Stimulated activated CD4-positive, alpha-beta T cell treated with anti-CD3 and anti-CD28 coated beads, Interleukin-15, amount 100 ng/mL, for 24 hours (primary cell): ENCODE measurements at regions not wholly inside any gene's neighbourhood (a gene's known extent, or its start where the extent isn't known, plus 50 kb on each side); places are given as distances from the start of the nearest gene placed in this dataset.

Experiments
- DNase-seq: peaks from one replicate; pipeline ENCODE4 v3.0.0-alpha.2; 2020

DNA sequence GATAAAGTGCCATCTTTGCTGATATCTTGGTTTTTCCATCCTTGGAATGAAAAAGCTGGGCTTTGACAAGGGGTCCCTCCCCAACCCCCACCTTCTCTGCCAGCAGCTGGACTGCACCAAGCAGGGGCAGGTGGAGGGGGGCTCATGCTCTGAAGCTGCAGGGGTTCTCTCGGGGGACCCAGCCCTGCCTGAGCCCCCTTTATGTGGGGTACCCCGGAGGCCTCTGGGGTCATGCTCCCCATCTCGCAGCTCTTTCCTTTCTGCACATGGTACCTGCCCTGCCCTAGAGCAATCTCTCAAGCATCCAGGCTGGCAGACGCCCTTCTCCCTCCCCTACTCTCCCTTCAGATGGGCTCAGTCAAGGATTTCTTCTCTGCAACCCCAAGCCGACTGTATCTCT is 146.7 kb upstream of the PTPN1 start:
- DNase-seq, result no peak

- DNase-seq, result no peak
Observed at GRCh38 chr20:50364542-50364941, 145.6 kb upstream of the PTPN1 start.

DNA sequence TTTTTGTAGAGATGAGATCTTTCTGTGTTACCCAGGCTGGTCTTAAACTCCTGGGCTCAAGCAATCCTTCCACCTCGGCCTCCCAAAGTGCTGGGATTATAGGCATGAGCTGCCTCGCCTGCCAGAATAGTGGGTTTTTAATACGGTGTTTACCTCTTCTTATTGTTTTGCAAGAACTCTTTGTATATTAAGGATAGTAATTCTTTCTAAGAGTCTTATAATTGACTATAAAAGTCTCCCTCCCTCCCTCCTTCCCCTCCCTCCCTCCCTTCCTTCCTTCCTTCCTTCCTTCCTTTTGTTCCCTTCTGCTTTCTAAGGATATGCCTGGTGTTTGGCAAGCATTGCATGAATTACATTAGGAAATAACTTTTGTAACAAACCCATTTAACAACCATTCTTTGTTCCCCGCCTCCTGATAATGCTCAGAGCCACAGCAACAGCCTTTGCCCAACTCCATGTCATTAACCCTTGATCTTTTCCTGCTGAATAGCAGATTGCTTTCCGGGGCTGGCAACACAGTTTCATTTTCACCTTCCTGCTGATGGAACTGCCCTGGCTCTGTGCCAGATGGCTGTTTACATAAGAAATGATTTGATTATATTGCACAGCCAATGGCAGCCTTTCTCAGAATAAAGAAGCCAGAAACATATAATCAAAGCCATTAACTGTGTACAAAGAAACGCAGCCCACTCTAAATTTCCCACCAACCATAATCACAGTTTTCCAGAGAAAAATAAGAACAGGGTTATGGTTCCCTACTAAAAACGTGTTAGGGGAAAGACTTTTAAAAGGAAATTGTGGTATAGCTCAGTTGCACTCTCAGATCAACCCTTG is 143.7 kb upstream of the PTPN1 start:
- peak; percentile 40 for DNase-seq

DNA sequence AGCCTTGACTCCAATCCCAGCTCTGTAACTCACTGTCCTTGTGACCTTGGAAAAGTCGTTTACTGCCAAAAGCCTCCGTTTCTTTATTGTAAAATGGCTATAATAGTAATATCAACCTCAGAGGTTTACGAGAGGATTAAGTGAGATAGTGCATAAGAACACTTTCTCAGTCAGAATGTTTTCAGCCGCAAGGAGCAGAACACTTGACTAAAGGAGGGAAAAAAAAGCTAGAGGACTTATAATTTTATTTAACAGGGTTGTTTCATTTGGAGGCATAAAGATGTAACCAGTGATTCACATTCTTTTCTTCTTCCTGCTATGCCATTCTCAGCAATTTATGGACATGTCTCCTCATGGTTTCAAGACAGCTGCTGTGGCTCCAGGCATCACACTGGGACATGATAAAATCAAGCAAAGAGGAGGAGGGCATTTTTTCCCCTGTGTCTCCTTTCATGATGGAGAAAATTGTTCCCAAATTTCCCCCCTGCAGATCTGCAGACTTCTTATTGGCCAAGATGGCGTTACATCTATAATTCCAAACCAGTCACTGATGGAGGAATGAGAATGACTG is 143.0 kb upstream of the PTPN1 start:
- DNase-seq, result no peak

GRCh38 chr20:50367739-50368375 is 142.3 kb upstream of the PTPN1 start:
- DNase-seq, result no peak

- DNase-seq, result no peak
Observed at GRCh38 chr20:50368386-50368785, 141.8 kb upstream of the PTPN1 start.

DNA sequence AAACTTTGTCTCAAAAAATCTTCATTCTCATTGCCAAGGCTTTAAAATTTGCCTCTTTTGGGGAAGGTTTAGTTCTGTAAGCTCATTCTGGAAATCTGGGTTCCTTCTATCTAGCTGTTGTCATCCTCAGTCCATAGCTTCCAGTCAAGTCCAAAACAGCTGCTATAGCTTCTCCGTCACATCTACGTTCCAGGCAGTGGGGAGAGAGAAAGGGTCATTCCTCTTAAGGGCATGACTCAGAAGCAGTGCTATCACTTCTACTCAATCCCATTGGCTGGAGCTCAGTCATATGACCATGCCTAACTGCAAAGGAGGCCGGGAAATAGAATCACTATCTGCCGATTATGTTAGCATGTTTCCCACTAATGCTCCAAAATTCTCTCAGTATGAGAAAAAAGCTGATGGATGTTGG is 141.4 kb upstream of the PTPN1 start:
- DNase-seq, result no peak

GRCh38 chr20:50369225-50370035 is 140.8 kb upstream of the PTPN1 start:
- DNase-seq, result no peak

GRCh38 chr20:50370036-50370566 is 140.1 kb upstream of the PTPN1 start:
- DNase-seq, result no peak

- DNase-seq, result no peak
Observed at GRCh38 chr20:50371878-50372769, 138.1 kb upstream of the PTPN1 start.

DNA sequence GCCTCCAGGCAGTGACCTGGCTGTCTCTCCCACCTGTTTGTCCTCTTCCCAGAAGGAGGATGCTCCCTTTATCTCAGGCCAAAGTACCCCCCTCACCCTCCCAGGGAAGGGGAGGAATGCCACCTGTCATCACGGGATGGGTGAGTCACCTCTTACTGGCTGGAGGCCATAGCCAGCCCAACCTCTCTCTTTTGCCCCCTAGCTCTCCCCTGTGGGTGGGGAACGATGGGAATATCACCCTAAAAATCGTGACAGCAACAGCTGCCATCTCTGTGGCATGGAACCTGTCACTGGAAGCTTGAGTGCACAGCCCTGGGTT is 137.5 kb upstream of the PTPN1 start:
- DNase-seq, result no peak

GRCh38 chr20:50373674-50374286 is 136.4 kb upstream of the PTPN1 start:
- DNase-seq, result no peak

GRCh38 chr20:50374541-50375078 is 135.6 kb upstream of the PTPN1 start:
- no peak for DNase-seq

- no peak for DNase-seq
Observed at GRCh38 chr20:50376179-50376887, 133.8 kb upstream of the PTPN1 start.

- DNase-seq, result no peak
Observed at GRCh38 chr20:50376888-50377459, 133.2 kb upstream of the PTPN1 start.

DNA sequence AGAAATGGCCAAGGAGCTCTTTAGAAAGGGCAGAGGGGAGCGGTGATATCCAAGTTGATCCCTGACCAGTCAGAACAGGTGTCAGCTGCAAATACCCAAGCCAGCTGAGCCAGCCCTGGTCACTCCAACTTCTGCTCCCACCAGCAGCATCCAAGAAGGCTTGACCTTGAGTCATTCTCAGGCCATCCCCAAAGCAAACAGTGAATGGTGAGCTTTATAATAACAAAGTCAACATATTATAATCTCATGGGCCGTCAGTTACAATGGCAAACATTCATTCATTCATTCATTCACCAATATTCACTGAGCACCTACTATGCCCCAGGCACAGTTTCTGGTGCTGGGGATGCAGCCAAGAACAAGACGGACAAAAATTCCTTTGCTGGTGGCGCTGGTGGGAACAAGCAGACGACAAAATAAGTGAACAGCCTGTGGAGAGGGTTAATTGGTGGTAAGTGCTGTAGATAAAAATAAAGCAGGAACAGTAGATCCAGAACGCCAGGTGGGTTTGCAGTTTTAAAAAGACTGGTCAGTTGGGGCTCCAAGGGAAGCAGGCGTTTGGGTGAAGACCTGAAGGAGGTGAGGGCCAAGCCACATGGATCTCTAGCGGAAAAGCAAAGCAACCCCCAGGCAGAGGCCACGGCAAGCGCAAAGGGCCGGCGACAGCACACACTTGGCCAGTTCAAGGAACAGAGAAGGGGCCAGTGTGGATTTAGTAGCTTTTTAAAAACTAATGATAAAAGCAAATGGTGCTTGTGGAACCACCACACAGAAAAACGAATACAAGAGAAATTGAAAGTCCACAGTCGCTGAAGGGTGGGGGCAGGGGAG is 131.8 kb upstream of the PTPN1 start:
- DNase-seq, result no peak

DNA sequence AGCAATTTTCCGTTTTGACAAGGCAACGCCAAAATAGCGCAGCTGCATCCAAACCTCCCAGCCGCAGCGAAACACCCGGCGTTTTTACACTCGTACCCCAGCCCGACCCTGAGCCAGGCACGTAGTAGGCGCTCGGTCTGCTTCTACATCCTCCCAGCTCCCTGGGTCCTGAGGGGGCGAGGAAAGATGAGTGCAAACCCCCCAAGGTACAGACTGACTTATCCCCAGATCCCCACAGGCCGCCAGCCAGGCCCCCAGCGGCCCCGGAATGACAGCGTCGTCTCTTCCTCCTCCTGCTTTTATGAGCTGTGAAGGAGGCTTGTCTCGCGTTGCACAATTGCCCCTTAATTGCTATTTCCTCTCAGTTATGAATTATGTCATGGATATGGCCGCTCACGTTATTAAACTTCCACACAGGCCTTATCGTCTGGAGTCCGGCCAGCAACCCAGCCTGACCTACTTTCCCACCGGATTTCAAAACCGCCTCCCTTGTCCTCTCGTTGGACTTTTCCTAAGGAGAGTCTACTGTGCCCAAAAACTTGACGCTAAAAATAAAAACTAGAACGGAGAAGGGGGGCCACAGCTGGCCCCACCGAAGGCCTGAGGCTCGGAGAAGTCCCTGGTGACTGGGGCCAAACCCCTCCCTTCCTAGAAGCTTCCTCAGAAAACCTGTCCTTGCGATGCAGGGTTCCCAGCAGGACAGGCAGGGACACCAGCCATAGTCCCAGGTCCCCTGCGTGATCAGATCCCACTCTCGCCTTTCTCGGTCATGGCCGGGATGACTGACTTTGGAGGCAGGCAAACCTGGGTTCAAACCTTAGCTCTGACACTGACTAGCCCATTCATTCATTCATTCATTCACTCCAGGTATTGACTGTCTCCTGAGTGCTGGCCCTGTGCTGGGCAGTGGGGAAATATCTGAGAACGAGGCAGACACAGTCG is 130.9 kb upstream of the PTPN1 start:
- DNase-seq, result no peak

- no peak for DNase-seq
Observed at GRCh38 chr20:50379991-50380696, 130.0 kb upstream of the PTPN1 start.
